AG20443 (cell line): ENCODE measurements at regions not wholly inside any gene's neighbourhood (a gene's known extent, or its start where the extent isn't known, plus 50 kb on each side); places are given as distances from the start of the nearest gene placed in this dataset.

Experiments
- DNase-seq: peaks from one replicate; pipeline ENCODE4 v3.0.0; 2012; ENCODE audit warnings: low spot score, mixed read lengths

DNA sequence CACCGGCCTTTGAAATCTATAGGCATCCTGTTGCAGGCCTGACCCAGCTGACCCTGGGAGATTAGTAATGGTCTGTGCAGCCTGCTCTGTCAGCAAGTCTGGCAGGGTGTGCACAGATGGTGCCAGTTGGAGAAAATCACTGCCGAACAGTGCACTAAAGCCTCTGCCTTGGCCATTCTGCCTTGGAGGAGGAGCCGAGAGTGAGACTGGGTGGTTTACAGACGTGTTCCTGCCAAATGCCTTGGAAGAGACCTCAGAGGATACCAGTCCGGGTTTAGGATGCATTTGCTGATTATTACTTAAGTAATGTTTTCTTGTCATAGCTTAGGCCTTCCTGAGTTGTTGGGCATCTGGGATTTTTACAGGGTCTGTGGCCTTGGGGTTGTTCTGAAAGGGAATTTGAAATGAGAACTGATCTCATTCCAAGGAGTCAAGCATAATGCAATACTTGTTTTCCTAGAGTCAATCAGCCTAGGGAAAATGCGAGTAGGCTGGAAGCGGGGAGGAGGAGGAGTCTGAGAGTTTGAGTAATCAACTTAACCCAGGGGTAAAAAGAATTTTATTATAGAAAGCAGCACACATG is 292.1 kb downstream of the SOX4 start:
- DNase-seq = peak; percentile 82

DNA sequence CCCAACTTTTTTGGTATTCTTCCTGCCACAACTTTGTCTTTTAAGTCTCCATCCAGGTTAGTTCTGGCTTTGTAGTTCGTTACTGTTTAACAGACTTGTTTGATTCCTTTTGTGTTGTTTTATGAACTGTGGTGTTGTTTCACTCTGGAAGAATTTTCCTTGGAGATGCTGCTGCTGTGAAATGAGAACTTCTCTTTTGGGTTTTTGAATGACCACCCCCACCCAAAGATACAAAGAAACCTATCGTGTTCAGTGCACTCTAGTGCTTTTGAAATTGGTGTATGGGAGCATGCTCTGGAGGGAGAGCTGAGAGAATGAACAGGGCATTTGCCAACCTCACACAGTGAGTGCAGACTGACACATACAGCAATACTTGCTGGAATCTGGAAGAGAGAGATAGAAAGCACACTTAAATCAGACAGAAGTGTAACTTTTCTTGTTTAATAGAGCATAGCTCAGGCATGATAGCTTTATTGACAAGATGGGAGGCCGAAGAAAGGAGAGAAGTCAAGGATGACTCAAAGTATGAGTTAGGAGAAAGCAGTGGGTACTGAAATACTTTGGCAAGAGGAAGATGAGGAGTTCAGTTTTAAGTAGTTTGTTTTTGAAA is 293.1 kb downstream of the SOX4 start:
- DNase-seq = no peak

DNA sequence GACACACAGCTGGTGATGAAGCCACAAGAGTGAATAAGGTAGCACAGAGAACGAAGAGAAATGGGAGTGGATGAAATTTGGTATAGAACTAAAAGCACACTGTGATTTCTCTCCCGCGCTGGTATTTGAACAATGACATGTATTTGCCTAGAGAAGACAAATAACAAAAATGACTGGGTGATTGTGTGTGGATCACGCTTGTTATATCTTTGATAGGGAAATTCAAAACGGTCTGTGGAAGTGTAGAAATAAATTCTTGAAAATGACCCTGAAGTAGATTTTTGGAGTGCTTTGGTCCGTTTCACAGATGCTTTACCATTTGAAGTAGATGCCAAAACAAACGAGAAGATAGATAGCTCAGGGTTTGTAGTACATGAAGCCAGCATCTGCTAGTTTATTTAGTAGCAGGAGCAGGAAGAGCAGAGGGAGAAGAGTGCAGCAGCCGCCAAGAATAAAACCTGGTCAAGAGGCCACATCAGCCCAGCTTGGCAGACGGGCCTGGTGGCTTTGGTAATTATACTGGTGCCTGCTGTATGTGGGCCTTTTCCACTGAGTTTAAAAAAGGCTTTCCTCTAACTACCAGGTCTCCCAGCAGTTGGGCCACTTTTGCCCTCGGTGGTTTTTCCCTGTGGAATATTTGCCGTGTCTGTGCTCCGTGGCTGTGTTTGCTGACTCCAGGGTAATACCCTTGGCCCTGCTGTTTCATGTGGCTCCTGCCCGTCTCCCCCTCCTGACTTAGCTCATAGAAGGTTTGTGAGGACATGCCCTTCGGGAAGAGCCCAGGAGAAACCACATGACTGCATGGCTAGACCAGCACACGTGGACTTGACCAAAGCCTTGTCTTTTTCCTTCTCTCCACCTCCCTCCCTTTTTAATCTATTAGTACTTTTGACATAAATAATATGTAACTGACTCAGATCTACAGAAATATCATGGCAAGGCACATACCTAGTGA is 294.0 kb downstream of the SOX4 start:
- no peak for DNase-seq

DNA sequence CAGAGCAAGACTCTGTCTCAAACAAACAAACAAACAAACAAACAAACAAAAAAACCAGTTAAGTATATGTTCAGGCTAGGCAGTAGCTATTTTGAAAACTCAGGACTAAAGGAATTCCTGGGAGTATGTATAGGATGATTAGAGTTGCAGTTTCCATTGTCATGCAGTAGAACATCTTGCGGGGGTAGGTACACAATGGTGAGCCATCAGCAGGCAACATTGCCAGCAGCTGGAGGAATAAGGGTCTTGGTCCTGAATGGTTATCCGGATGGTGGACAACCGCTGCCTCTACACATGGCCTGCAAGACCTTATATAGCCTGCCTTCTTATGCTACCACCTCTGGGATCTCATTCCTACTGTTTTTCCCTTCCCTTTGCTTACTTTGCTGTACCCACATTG is 297.5 kb downstream of the SOX4 start:
- DNase-seq = no peak

DNA sequence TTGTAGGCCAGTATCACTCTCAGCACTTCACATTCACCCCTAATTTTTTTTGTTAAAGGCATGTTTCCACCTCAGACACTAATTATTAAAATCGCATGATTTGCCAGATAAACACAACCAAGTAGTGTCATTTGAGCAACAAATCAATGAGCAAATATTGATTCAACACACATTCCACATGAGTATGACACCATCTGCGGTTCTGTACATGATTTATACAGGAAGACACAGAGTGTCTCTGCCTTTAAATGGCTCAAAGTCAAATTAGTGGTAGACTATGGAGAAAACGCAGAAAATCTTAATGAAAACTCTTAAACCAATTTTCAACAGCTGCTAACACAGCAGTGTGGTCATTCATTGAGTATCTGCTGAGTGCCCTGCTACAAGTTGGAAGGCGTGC is 300.2 kb downstream of the SOX4 start:
- DNase-seq = no peak

DNA sequence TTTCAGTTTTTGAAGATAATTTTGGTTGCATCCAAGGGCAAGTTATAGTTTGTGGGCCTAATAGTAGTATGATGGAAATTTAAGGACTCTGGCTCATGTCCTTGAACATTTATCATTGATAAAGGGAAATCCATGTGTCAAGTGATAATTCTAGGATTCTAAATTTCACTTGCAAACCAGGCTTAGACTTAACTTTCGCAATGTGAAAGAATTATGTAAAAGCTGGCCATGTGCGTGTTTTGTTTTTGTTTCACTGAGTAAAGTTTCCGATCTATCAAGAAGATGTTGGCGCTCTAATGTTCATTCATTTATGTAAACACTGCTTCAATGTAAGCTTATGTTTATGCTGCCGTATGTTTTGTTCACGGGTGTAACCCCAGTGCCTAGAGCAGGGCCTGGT is 302.0 kb downstream of the SOX4 start:
- no peak for DNase-seq

DNA sequence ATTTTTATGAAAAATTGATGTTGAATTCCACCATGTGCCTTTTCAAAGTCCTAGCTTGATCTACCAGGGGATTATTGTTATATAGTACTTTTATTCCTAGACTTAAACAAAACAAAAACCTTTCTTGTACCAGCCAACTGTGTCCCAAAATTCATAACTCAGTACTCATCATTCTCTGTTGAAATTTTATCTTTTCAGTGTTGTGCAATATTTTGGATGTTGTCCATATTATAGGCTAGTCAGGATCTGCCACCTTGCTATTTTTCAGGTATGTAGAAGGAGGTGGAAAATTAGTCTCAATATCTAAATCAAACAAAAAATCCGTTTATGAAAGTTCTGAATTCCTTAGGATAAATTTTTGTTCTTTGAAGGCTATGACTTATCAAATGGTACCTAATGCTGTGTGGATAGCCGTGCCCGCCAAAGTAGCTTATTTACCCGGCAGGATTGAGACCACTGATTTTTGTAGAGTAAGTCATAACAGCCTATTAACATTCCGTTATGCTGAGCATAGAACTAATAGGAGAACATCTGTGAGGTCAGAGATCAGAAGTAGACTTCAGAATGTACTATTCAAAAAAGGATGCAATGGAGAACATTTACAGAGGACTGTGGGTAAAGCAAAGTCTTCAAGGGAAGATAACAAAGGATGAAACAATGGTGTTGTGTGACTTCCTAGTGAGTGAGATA is 304.7 kb downstream of the SOX4 start:
- DNase-seq = no peak

DNA sequence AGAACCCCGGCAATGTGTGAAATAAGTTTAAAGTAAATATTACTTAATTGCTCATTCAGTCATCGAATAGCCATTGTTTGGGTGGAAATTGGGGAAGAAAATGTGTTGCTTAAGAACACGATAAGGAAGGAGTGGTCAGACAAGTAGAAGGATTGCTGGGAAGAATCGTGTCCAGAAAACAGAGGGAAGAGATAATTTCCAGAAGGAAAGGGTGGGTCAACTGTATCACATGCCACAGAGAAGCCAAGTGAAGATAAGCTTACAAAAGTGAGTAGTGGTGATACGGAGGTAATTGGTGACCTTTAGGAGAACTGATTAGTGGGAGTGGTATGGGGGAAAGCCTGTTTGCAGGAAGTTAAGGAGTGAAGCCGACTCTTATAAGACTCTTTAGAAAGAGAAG is 306.2 kb downstream of the SOX4 start:
- DNase-seq = no peak

DNA sequence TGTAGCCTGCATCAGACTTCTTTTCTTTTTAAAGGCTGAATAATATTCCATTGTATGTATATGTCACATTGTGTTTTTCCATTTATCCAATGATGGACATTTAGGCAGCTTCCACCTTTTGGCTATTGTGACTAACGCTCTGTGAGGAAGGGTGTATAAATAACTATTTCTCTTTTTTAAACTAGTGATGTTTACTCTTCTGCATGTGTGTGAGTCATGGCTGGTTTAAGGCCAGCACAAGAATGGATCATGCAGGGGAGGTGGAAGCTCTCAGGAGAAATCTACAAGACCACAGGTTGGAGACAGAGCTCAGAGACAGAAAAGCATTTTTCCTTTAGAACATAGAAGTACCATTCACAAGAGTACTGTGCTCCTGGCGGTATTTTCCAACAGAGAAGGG is 307.2 kb downstream of the SOX4 start:
- peak; percentile 28 for DNase-seq

DNA sequence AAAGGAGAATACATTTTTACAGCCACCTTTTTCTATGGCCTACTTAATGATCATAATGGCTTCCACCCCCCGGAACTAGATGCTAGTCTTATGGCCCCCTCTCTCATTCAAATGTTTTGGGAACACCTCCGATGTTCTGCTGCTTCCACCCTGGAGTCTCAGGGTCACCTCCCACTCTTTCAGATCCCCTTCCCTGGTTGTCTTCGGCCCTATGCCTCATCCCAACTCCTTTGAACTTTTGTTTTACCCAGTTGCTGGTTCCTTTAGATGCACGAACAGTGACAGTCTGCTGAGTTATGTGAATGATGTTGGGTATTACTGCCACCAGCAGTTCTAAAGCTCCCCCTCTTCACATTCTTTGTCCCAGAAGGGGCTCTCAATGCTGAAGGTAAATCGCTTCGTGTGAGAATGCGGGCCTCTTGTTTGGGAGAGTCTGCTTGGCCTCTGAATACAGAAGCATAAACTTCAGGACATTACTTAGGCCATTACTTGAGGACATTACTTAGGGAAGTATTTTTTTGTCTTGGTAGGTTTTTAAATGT is 309.1 kb downstream of the SOX4 start:
- DNase-seq = no peak

DNA sequence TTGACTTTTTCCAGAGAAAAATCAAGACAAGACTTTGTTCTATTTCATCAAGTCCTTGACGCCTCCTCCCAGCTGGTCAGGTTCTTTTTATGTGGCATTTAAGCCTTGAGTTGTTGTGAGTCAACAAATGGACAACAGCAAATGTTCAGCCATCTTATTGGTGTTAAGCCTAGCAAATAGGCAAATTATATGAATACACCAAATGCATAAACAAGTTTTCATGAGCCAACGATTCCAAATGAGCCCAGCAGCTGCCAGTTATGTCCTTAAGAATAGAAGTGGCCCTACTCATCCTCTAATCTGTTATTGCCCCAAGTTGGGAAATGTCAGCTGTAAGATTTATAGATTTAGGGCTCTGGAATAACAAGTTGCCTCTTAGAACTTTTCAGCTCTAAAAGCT is 312.0 kb downstream of the SOX4 start:
- DNase-seq = no peak

DNA sequence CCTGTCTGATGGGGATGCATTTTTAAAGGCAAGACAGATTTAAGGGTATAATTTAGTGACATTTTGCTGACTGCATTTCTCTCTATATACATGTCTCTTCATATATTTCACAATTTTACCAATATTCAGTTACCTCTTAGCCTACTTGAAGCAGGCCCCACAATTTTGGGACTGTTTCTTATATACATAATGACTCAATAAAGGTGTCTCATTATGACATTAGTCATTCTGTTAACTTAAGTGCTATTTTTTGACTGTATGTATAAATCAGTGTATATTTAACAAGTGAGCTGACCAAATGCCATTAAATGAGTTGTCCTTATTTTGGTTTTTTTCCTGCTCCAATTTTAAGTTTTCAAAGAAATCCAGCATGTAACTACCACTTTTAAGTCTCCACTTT is 313.3 kb downstream of the SOX4 start:
- DNase-seq = no peak

DNA sequence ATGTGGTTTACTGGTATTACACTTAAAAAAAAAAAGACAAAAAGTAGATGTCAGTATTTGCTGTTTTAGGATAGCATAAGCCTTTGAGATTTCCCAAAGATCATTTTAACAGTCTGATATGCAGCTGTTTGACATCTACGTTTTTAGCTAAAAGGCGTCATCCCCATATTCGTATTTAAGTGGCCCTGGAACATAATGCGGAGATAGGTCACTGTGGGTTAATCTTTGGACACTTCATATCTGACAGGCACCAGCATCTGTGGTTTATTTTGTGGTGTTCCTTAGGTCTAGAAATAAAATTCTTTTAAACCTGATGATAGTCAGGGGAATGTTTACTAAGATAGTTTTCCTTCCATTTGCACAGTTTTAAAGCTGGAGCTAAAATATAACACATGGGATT is 313.7 kb downstream of the SOX4 start:
- no peak for DNase-seq

DNA sequence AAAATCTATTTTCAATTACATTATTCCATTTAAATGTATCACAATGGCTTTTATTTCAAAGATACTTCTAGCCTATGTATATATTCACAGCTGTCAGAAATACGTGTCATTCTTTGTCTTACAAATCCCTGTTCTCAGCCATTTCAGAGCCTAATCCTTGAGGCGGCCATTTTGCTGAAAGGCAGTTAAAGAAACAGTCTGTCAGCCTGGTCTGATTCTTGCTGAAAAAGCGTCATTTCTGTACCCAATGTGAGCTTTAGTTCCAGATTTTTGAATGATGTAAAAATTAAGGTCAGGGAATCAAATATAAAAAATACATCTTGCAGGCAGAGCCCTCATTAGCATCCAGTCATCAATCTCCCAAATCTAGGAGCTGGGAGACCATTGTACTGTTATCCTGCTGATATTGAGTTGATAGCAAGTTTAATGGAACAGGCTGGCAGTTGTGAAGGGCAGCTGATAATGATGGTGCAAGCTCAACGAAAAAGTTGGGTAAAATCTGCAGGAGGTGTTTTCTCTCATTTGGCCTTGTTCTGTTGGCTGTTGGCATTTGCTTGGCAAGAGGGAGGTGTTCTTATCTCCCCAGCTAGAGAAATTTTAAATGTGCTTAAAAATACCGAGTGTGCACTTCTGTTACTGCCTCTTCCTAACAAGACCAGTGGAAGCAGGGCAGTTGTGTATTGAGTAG is 314.8 kb downstream of the SOX4 start:
- no peak for DNase-seq

DNA sequence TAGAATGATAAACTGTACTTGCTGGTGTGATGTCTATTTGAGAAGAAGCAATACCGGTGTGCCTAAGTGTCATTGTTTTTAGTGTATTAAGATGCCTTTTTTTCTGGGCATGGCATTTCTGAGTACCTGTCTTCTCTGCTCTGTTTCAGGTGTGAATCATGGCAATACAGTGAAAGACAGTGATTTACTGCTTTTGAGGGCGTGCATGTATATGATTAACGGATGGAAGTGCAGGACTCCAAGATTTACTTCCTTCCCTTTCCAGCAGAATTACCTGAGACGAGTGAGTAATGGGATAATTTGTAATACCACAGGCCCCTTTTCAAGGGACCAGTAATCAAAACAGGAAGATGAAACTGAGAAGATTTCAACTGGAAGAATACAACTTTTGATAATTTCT is 315.8 kb downstream of the SOX4 start:
- no peak for DNase-seq

DNA sequence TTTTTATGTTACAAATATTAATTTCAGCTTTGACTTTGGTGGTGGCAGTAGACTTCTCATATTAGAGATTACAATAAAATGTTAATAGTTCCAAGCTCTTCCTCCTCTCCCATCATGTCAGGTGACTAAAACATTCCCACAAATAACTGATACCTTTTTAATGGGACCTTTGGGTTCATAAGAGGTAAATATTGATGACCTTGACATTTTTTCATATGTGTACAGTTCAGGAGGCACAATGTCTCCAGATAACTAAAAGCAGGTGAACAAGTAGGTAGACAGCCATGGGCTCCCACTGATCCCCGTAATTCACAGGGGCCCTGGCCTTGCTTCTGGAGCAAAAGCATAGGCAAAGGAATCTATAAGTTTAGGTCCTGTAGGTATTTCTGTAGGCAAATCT is 317.7 kb downstream of the SOX4 start:
- DNase-seq = no peak

DNA sequence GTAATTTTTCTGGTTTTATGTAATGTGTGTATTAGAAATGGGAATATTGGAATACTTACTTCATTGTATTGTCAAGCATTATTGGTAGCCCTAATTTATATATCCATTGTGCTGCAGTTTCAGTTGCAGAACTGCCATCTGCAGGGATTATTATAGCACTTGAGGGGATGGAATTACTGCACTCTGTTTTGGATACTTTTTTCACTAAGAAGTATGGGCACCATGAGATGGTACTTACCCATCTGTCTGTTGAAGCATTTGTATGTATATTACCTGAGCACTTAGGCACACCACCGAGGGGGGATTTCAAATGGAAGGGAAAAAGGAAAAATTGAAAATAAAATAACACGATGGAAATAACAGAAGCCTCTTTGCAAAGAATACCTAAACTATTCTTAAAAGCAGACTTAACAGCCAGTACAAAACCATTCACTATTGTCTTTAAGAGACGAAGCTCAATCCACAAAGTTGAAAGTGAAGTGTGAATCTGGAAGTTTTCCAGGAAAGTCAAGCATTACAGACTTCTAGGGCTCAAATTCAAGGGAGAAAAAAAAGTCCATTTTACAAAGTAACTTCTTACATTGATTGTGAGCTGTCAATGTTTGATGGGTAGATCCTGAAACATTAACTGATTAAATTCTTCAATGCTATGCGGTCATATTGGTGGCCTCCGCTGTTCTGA is 318.7 kb downstream of the SOX4 start:
- DNase-seq = no peak

DNA sequence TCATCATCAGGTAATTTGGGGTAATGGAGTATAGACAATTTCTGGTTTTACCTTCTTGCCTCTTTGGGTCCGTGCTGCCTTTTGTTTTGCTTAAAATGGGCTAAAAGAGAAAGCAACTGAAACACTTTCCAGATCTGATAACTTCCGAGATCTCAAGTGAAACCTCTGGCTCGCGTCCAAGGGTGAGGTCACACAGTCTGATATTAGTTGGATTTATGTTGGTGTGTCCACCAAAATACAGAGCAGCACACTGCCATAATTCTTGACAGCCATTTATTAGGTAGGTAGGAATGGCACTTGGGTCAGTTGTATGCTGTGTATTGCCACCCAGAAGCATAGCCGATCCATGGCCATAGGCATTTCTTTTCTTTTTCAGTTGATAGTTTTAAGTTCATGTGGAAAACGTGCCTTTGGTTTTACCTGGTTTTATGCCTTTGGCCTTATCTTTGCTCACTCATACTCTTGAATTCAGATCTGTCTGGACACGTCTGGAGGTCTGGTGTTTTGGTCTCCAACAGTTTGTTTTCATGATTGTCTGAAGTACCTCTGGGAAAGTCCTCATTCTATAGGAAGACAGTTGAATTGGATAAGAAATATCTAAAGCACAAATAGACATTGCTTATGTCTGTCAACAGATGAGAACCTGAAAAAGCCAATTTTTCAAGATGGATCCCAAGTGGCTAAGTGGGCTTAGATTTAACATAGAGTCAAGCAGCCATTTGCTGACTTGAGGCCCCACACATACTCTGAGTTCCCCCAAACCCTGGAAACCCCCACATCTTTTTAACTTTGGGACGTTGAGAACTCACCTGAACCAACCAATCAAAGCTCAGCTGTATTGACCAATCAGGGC is 320.8 kb downstream of the SOX4 start:
- no peak for DNase-seq

DNA sequence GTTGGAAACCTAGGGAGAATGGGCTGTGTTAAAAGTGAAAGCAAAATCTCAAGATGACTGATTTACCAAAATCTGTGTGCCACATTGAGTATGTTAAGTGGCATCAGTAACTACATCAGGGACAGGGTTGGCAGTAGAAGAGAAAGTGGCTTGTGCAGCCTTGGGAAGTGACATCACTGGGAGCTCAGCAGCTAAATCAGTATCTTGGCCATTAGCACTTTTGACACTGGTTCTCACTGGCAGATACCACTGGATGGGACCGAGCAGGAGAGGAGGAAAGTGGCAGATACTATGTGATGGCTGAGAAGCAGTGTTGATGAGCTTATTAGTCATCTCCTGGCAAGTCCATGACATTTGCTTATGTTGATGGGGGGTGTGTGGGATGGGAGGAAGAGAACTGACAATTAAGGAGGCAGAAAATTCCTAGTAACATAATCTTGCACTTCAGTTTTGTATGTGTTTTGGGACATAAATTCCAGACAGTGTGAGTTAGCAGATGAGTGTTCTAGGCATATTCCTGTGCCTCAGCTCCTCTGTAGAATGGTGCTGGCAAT is 322.2 kb downstream of the SOX4 start:
- peak; percentile 28 for DNase-seq

DNA sequence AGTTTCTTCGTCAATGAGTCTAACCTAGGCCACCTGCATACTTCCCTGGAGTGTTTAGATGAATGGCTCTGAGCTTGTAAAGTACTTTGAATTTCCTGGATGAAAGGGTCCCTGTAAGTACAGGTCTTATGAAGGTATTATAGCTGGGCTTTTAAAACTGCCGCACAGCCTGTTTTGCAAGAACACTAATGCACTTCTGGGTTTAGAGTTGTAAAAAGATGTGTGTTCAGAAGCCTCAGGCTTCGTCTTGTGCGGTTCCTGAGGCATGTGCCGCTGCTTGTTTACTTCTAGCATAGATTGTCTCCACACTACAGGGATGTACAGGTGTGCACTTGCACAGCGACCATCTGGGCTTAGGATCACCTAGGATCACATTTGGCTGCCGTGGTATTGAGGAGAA is 324.5 kb downstream of the SOX4 start:
- DNase-seq = no peak
